Stimulated activated CD4-positive, alpha-beta T cell treated with anti-CD3 and anti-CD28 coated beads, Interleukin-12 subunit alpha, Interleukin-12 subunit beta, amount 100 ng/mL, for 24 hours (primary cell): ENCODE measurements at regions not wholly inside any gene's neighbourhood (a gene's known extent, or its start where the extent isn't known, plus 50 kb on each side); places are given as distances from the start of the nearest gene placed in this dataset.

ENCODE experiments used
- DNase-seq, 2 experiments: peaks; one replicate each; pipeline ENCODE4 v3.0.0-alpha.2; 2020; ENCODE audit warnings: low read depth in 2 of 2

DNA sequence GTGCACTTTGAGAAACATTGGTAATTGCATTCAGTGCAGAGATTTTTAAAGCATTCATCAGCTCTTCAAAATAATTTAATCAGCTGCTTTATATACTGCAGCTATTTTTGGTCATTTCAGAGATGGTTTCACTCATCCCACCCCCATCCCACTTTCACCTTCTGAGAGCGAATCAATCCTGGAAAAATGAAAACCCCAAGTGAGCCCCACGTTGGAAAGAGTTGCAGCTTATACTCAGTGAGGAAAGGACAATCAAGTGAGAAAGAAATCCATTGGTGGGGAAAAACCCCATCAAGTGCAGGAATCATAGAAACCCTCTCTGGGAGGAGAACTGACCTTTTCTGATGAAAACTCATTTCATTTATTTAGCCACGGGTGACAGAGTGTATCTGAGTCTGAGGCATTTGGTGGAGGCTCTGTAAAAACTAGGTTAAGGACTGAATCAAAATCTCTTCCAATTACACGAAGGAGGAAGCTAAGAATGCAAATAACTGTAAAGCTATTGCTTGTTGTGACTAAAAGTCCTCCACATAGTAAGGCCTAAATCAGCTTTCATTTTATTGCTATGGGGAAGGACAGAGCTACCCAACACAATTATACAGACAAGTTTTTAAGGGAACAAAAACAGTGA, 240.4 kb upstream of the PGRMC2 start:
- no peak for DNase-seq

DNA sequence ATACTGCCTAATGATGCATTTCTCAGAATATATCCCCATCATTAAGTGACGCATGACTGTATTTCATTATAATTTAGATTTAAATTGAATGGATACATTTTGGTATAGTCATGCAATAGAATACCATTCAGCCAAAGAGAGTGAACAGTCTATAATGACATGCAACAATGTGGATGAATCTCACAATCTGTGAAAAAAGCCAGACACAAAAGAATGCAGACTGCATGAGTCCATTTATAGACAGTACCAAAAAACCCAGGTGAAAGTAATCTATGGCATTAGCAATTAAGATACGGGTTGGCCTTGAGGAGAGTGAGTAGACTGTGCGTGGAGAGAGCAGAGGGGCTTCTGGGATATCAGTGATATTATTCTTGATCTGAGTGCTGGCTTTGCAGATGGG, 239.7 kb upstream of the PGRMC2 start:
- no peak for DNase-seq

DNA sequence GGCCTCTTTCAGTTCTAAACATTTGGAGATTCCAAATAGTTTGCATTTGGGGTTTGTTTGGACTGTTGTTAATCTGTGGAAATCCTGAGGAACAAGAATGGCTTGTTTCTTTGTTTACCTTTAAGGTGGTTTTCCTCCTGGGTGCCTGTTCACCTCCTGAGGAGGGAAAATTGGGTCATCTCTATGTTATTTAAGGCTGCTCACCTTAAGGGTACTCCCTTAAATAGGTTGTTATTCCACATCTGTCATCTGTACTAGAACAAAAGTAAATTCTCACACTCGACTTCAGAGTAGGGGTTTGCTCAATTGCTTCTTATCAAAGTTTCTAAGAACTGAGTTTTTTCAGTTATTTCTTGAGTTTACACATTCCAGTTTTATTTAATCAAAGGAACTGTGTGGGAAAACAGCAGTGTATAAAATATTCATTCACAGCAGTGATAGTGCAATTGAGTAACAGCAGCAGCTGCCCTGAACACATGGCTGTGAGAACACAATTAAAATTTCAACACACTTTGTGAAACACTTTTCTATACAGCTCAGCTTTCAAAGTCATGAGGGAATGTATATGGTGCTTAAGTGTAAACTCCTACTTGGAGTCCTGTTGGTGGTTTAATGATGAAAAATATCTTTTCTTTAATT, 238.5 kb upstream of the PGRMC2 start:
- DNase-seq = no peak

- no peak for DNase-seq
Measured at GRCh38 chr4:128525387-128525786, 237.8 kb upstream of the PGRMC2 start.

DNA sequence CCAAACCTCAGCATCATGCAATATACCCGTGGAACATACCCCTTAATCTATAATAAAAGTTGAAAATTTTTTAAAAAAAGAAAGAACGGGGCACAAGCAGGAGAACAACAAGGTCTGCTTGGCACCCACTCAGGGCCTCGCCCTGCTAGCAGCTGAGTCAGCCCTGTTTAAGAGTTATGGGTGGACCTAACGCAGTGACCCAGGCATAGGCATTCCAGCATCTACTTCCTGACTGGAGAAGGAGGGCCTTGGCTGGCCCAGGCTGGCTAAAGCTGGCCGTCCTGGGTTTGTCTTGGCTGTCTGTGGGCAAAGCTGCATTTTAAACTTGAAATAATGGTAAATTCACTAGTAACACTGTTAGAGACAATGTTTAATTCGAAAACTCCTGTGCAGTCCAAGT, 236.7 kb upstream of the PGRMC2 start:
- no peak for DNase-seq

DNA sequence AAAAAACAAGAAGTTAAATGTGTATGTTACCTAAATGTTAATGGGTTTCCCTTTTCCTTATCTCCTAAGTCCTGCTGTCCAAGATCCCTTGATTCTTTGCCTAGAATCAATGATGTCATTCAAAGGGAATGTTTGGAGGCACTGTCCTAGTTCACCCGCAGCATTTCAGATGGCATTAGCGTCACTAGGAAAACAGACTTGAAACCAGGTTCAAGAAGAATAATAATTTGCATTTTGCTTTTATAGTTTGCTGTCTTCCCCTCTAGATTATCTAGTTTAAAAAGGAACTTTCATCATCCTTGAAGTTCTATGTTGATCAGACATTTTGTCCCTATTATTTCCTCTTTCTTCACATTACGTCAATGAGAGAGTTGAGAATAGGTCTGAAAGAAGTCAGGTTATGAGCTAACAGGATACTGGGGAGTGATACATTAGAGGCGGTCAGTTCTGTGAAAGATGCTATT, 234.1 kb upstream of the PGRMC2 start:
- no peak for DNase-seq

- DNase-seq = no peak
Measured at GRCh38 chr4:128521156-128521555, 233.5 kb upstream of the PGRMC2 start.

- DNase-seq = no peak
Measured at GRCh38 chr4:128519163-128519830, 231.7 kb upstream of the PGRMC2 start.

- DNase-seq = no peak
Measured at GRCh38 chr4:128517739-128518510, 230.3 kb upstream of the PGRMC2 start.

DNA sequence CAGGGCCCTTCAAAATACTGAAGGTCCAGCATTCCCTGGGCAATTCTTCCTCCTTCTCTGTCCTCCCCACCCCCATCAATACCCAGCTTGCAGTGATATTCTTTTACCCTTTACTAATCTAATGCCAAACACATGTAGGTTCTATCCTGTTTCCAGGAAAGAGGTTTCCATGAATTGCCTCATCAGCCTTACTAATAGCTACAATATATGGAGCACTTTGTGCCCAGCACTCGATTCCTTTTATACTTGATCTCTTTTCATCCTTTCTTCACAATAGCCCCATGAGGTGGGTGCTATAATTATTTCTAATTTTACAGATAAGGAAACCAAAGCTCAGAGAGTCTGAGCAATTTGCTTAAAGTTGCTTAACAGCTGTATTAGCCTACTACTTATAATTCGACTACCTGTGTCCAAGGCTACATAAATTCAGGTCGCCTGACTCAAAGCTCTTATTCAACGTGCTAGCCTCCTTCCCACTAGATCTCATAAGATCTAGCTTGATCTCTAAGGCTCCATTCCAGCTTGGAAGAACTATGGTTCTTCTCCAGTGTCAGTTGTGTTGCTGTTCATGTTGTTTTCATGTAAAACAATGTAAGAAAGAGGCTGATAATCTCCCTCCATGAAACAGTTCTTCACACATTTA, 229.6 kb upstream of the PGRMC2 start:
- DNase-seq = no peak

DNA sequence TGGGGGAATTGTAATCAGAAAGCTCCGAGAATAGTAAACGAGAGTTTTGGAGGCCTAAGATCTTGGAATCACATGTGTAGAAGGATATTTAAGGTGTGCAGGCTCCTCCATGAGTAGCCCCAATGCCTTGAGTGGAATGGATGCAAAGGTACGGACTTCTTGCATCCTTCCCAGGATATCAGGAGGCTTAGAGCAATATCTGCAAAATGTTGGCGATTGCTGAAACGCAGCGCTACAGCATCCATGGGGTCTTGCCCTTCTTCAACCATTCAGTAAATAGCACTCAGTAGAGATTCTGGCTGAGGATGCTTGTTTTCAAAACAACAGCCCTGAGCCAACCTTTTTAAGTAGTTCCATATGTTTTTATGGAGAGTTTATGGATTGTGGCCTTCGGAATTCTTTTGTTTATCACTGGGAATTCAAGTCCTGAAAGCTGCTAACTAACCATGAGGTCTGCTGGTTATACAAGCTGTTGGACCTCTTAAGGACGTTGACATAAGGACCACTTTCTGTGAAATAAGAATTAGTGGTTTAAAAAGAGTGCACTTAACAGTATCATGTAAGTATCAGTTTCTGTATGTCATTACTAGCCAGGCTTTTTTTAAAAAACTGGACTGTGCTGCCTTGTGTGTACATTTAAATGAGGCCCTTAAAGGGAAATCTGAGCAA, 228.8 kb upstream of the PGRMC2 start:
- no peak for DNase-seq

GRCh38 chr4:128513664-128514484, 226.3 kb upstream of the PGRMC2 start:
- DNase-seq = no peak

- no peak for DNase-seq
Measured at GRCh38 chr4:128512767-128513322, 225.2 kb upstream of the PGRMC2 start.

- no peak for DNase-seq
Measured at GRCh38 chr4:128512161-128512560, 224.5 kb upstream of the PGRMC2 start.

DNA sequence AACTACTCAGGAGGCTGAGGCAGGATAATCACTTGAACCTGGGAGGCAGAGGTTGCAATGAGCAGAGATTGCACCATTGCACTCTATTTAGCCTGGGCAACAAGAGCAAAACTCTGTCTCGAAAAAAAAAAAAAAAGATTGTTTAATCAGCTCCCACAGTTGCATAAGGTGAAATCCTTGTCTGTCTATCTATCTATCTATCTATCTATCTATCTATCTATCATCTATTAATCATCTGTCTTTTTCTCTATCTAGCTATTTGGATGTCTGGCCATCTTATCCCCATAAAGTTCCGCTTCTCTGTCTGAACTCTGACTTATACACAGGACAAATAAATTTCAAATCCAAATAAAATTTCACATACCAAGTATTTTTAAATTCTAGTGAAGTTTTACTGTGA, 223.2 kb upstream of the PGRMC2 start:
- no peak for DNase-seq

- DNase-seq = no peak
Measured at GRCh38 chr4:128502818-128503527, 215.4 kb upstream of the PGRMC2 start.

DNA sequence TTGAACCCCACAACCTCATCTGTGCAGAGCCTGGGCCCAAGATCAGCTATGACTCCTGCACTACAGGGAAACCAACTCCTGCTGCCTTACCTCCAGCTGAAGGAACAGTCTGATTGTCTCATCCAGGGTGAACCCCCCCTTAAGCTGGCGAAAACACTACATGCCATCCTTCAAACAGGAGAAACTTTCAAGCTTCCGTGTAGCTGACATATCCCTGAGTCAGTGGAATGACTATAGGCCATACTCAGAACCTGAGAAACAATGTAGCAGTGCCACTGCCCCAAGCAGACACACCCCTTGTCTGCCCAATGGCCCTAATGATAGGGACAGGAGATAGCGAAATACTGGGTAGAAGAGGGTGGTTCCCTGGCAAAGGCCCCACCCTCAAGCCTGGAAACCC, 213.6 kb upstream of the PGRMC2 start:
- DNase-seq = no peak

DNA sequence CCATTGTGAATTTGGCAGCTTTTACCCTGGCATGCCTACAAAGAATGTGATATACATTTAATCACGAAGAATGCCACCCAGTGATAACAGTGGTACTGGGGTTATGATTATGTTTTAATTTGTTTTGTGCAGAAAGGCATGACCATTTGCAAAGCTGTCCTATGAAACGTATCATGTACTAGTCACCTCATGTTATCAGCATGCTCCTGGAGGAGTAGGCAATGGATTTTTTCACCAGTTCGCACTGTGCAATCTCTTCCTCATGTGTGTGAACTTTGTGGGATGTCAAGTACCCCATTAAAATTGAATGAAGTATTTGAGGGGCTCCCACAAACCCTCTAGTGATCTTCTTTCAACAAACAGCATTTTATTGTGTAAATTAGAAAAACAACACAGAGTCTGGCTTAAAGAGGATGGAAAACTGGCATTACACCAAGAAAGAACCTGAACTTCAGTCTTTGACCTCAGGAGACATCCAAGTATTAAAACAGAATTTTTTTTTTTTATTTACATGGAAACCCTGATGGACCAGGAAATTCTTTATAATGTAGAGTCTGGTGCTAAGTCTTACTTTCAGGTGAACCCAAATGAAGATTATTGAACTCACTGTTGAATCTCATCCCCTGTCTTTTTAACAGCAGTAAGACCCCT, 200.6 kb upstream of the PGRMC2 start:
- no peak for DNase-seq

- no peak for DNase-seq
Measured at GRCh38 chr4:128484896-128485295, 197.3 kb upstream of the PGRMC2 start.
